HCT116 (cell line): ENCODE measurements at regions not wholly inside any gene's neighbourhood (a gene's known extent, or its start where the extent isn't known, plus 50 kb on each side); places are given as distances from the start of the nearest gene placed in this dataset.

Experiments
- ATAC-seq: fragments of 200-7000 bp; cut with Tn5 transposase; 2 replicates; pipeline ENCODE4 v1.9.1; 2020; ENCODE audit warnings: mild to moderate bottlenecking, moderate library complexity
- BruUV-seq: library from RNA; stranded (reverse); fragments of 400-500 nt; replicated peaks from 2 replicates; lab custom pipeline; 2021; lab: Mats Ljungman, UMichigan
- CTCF ChIA-PET: fragments of 300-600 bp; sonication (Branson Sonifier 250); formaldehyde crosslinking; loops from one replicate; lab custom pipeline; 2021; ENCODE audit warnings: antibody characterized with exemption; lab: Charles Lee
- POLR2A ChIA-PET: fragments of 300-600, 350-600 bp; sonication (Branson Sonifier 250); formaldehyde crosslinking; loops from one replicate; lab custom pipeline; 2021; ENCODE audit warnings: antibody characterized with exemption; lab: Charles Lee
- RAD21 ChIA-PET, 2 experiments: fragments of 300-600 bp; sonication (Branson Sonifier 250); formaldehyde crosslinking; loops; one replicate each; lab custom pipeline; 2023; ENCODE audit warnings: low total read pairs in 2 of 2; ENCODE audit not compliant: uncharacterized antibody in 2 of 2, unreplicated experiment in 2 of 2, low non-redundant PET in 1 of 2; lab: Charles Lee
- DNase-seq: peaks from one replicate; pipeline ENCODE4 v3.0.0-alpha.2; 2010; ENCODE audit warnings: low read depth, low spot score
- H2AFZ ChIP-seq: fragments of 200-600 bp; shearing (Covaris generic), sonication (generic); 2 replicates; pipeline ENCODE4 v1.6.1; 2017; ENCODE audit warnings: low read depth, mixed run types, mixed read lengths, antibody characterized with exemption, low read length; ENCODE audit not compliant: poor library complexity, severe bottlenecking
- H3K27ac ChIP-seq: 2 replicates; pipeline ENCODE4 v1.5.1; 2012; ENCODE audit warnings: low read depth, low read length
- H3K27me3 ChIP-seq: fragments of 200-600 bp; sonication (generic); 2 replicates; pipeline ENCODE4 v1.6.1; 2016; ENCODE audit warnings: mixed run types, low read length, mixed read lengths; ENCODE audit not compliant: insufficient read depth
- H3K36me3 ChIP-seq, 2 experiments: fragments of 200-500 bp in 1 of 2; fragments of 200-600 bp in 1 of 2; sonication (Bioruptor generic) in 1 of 2; sonication (generic) in 1 of 2; 2 replicates each; pipeline versions ENCODE4 v1.5.1 to v1.6.1; 2014 to 2016; ENCODE audit warnings: low read length in 2 of 2, inconsistent platforms in 1 of 2, mixed read lengths in 1 of 2, mixed run types in 1 of 2; ENCODE audit not compliant: insufficient read depth in 2 of 2, control insufficient read depth in 1 of 2
- H3K4me1 ChIP-seq, 2 experiments: fragments of 200-600 bp in 1 of 2; sonication (generic) in 1 of 2; 2 replicates each; pipeline versions ENCODE4 v1.5.1 to v1.6.1; 2012 to 2017; ENCODE audit warnings: low read length in 2 of 2, inconsistent platforms in 1 of 2, mild to moderate bottlenecking in 1 of 2, mixed read lengths in 1 of 2, mixed run types in 1 of 2, moderate library complexity in 1 of 2; ENCODE audit not compliant: insufficient read depth in 2 of 2, control insufficient read depth in 1 of 2
- H3K4me2 ChIP-seq: fragments of 200-600 bp; sonication (generic); 2 replicates; pipeline ENCODE4 v1.6.1; 2017; ENCODE audit warnings: mixed run types, low read length, mixed read lengths
- H3K4me3 ChIP-seq, 2 experiments: fragments of 200-600 bp in 1 of 2; sonication (generic) in 1 of 2; replicated peaks in 1 of 2; 2 replicates each; pipeline ENCODE4 v1.5.1; 2011 to 2016; ENCODE audit warnings: low read length in 2 of 2, control low read depth in 1 of 2, low read depth in 1 of 2, mild to moderate bottlenecking in 1 of 2, mixed read lengths in 1 of 2, mixed run types in 1 of 2
- H3K79me2 ChIP-seq: fragments of 200-600 bp; sonication (generic); 2 replicates; pipeline ENCODE4 v1.6.1; 2017; ENCODE audit warnings: mild to moderate bottlenecking, mixed run types, low read length, moderate library complexity, mixed read lengths; ENCODE audit not compliant: insufficient read depth
- H3K9ac ChIP-seq: fragments of 200-600 bp; sonication (generic); 2 replicates; pipeline ENCODE4 v1.6.1; 2016; ENCODE audit warnings: low read length, mixed read lengths
- H3K9me2 ChIP-seq: fragments of 200-600 bp; sonication (generic), shearing (Covaris generic); 2 replicates; pipeline ENCODE4 v1.6.1; 2017; ENCODE audit warnings: mixed run types, mild to moderate bottlenecking, moderate library complexity; ENCODE audit not compliant: insufficient read depth
- H3K9me3 ChIP-seq, 2 experiments: fragments of 200-500 bp in 1 of 2; fragments of 200-600 bp in 1 of 2; sonication (Bioruptor generic) in 1 of 2; sonication (generic) in 1 of 2; 2 replicates each; pipeline ENCODE4 v1.6.1; 2014 to 2017; ENCODE audit warnings: low read length in 2 of 2, mixed read lengths in 2 of 2, inconsistent platforms in 1 of 2, low read depth in 1 of 2, mild to moderate bottlenecking in 1 of 2, mixed run types in 1 of 2, moderate library complexity in 1 of 2; ENCODE audit not compliant: control insufficient read depth in 1 of 2, insufficient read depth in 1 of 2
- H4K20me1 ChIP-seq: fragments of 200-600 bp; sonication (generic), shearing (Covaris generic); 2 replicates; pipeline ENCODE4 v1.6.1; 2017; ENCODE audit warnings: mixed run types, mild to moderate bottlenecking, moderate library complexity; ENCODE audit not compliant: insufficient read depth
- CEBPB ChIP-seq: IDR thresholded peaks from 2 replicates; pipeline ENCODE4 v1.6.1; 2012; ENCODE audit warnings: low read depth
- ELF1 ChIP-seq: IDR thresholded peaks from 2 replicates; pipeline ENCODE4 v1.6.1; 2012; ENCODE audit warnings: low read depth, borderline replicate concordance
- EZH2phosphoT487 ChIP-seq: fragments of 200-600 bp; IDR thresholded peaks from 2 replicates; pipeline ENCODE4 v1.6.1; 2018; ENCODE audit warnings: antibody characterized with exemption, borderline replicate concordance
- MAX ChIP-seq: IDR thresholded peaks from 2 replicates; pipeline ENCODE4 v1.6.1; 2012
- POLR2A ChIP-seq: IDR thresholded peaks from 2 replicates; pipeline ENCODE4 v1.7.0; 2011; ENCODE audit warnings: borderline replicate concordance; ENCODE audit not compliant: insufficient read depth, insufficient read length; ENCODE audit errors: extremely low read depth
- ZBTB33 ChIP-seq: IDR thresholded peaks from 2 replicates; pipeline ENCODE4 v1.6.1; 2011; ENCODE audit warnings: mild to moderate bottlenecking, low read length, moderate library complexity; ENCODE audit not compliant: insufficient replicate concordance; ENCODE audit errors: extremely low read depth
- ZNF274 ChIP-seq: fragments of 200-500 bp; sonication (Bioruptor generic); IDR thresholded peaks from 2 replicates; pipeline ENCODE4 v1.6.1; 2014; ENCODE audit warnings: mild to moderate bottlenecking, low read depth, low read length, inconsistent platforms
- intact Hi-C: fragments of 100-400 bp; cut with micrococcal nuclease; formaldehyde crosslinking; loops from 2 replicates; pipeline ENCODE4 v1.10.0; 2022
- TF ChIP-seq, protein P1 (sequence below): IDR thresholded peaks from 2 replicates; pipeline ENCODE4 v1.6.1; 2012

DNA sequence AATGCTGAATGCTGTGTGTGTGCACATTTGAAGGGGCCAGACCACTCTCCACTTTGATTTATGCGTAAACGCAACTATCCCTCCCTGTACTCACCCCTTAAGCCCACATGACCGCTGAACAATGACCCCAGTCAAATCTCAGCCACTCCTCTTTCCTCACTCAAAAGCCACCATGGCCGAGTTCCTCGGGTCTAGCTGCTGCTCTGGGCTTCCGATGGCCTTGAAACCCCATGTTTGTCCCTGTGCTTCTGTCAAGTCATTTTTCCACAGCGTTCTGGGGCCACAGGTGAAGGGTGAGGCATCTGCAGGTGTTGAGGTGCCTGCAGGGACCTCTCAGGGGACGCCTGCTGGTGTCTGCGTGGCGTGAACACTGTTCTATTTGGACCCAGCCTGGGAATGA, 74.3 kb upstream of the TMEM18 start (continued):
- TF ChIP-seq ZBTB33: no peak
- TF ChIP-seq POLR2A: no peak
- no peak for TF ChIP-seq ZNF274
- TF ChIP-seq MAX: no peak
- TF ChIP-seq CEBPB: no peak
- TF ChIP-seq, protein P1, sequence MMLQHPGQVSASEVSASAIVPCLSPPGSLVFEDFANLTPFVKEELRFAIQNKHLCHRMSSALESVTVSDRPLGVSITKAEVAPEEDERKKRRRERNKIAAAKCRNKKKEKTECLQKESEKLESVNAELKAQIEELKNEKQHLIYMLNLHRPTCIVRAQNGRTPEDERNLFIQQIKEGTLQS: no peak
- TF ChIP-seq ELF1: no peak
- TF ChIP-seq, all 23 proteins: peak for 0

- ChIA-PET RAD21 (no interaction called here), CTCF (no interaction called here), POLR2A (no interaction called here)
- H3K9me3 ChIP-seq: no peaks in the 10 kb centered on the region
- DNase-seq: no peak
- intact Hi-C loops: no loop called here
- H3K9me2 ChIP-seq: no peaks in the 10 kb centered on the region
- H3K9ac ChIP-seq: no peak overlapping the region
- no peaks in the 10 kb centered on the region for H4K20me1 ChIP-seq
- ATAC-seq: no peak
- H3K36me3 ChIP-seq: no peaks in the 10 kb centered on the region
- H3K79me2 ChIP-seq: no peaks in the 10 kb centered on the region
- H3K4me1 ChIP-seq: no peaks in the 10 kb centered on the region
- BruUV-seq: no TSS peak
- 0 out of 2 replicates have a peak, but pooled peaks cover 18% of the 10 kb centered on the region for H3K27me3 ChIP-seq
- no peak for TF ChIP-seq EZH2phosphoT487
- H2AFZ ChIP-seq: no peak overlapping the region
- H3K4me2 ChIP-seq: no peak overlapping the region
- no peak overlapping the region for H3K4me3 ChIP-seq
- H3K27ac ChIP-seq: no peak overlapping the region
Measured at GRCh38 chr2:750628-751027, 73.4 kb upstream of the TMEM18 start.
